Endothelial cell of umbilical vein (primary cell): ENCODE measurements at regions not wholly inside any gene's neighbourhood (a gene's known extent, or its start where the extent isn't known, plus 50 kb on each side); places are given as distances from the start of the nearest gene placed in this dataset.

Experiments used
- BruUV-seq: library from RNA; stranded (reverse); fragments of 400-500 nt; replicated peaks from 2 replicates; lab custom pipeline; 2021; lab: Mats Ljungman, UMichigan
- CTCF ChIA-PET: fragments of 300-600, 350-600 bp; sonication (Branson Sonifier 250); formaldehyde crosslinking; loops from one replicate; lab custom pipeline; 2021; ENCODE audit warnings: antibody characterized with exemption, inconsistent platforms; lab: Charles Lee
- POLR2A ChIA-PET: fragments of 300-600, 350-600 bp; sonication (Branson Sonifier 250); formaldehyde crosslinking; loops from one replicate; lab custom pipeline; 2021; ENCODE audit warnings: antibody characterized with exemption, inconsistent platforms; lab: Charles Lee
- DNase-seq: peaks from one replicate; pipeline ENCODE4 v3.0.0-alpha.2; 2011; ENCODE audit warnings: low read depth, low spot score
- FAIRE-seq: peaks from 2 replicates; lab custom pipeline; 2011; peaks lifted over from hg19 to GRCh38; lab: Jason Lieb, UNC
- H2AFZ ChIP-seq: 2 replicates; pipeline ENCODE4 v1.6.0; 2012; ENCODE audit warnings: low read depth, low read length, control low read depth, inconsistent platforms
- H3K27ac ChIP-seq: 2 replicates; pipeline ENCODE4 v1.5.1; 2011; ENCODE audit warnings: low read depth, mild to moderate bottlenecking, control low read depth, low read length, moderate library complexity; ENCODE audit not compliant: insufficient read depth
- H3K27me3 ChIP-seq, 2 experiments: 2 replicates each; pipeline versions ENCODE4 v1.6.0 to v1.6.1; 2011; ENCODE audit warnings: low read length in 2 of 2, mixed read lengths in 1 of 2; ENCODE audit not compliant: control insufficient read depth in 2 of 2, insufficient read depth in 2 of 2
- H3K36me3 ChIP-seq, 2 experiments: 2 replicates in 1 of 2; 3 replicates in 1 of 2; pipeline ENCODE4 v1.5.1; 2011; ENCODE audit warnings: low read length in 2 of 2, mild to moderate bottlenecking in 1 of 2, moderate library complexity in 1 of 2; ENCODE audit not compliant: control insufficient read depth in 2 of 2, insufficient read depth in 2 of 2; ENCODE audit errors: extremely low read depth in 1 of 2
- H3K4me1 ChIP-seq: 3 replicates; pipeline ENCODE4 v1.5.1; 2011; ENCODE audit warnings: mild to moderate bottlenecking, low read length; ENCODE audit not compliant: control insufficient read depth, insufficient read depth; ENCODE audit errors: extremely low read depth
- H3K4me2 ChIP-seq: 2 replicates; pipeline ENCODE4 v1.6.1; 2011; ENCODE audit warnings: low read length, control low read depth, mixed read lengths; ENCODE audit not compliant: insufficient read depth
- H3K4me3 ChIP-seq, 3 experiments: fragments of 200-600 bp in 1 of 3; sonication (generic), shearing (Covaris generic) in 1 of 3; replicated peaks in 1 of 3; 2 replicates each; pipeline ENCODE4 v1.5.1; 2011 to 2016; ENCODE audit warnings: control low read depth in 3 of 3, low read length in 3 of 3, mild to moderate bottlenecking in 2 of 3, inconsistent platforms in 1 of 3, low read depth in 1 of 3, moderate library complexity in 1 of 3; ENCODE audit not compliant: insufficient read depth in 1 of 3
- H3K79me2 ChIP-seq: 2 replicates; pipeline ENCODE4 v1.6.0; 2012; ENCODE audit warnings: low read length, inconsistent platforms; ENCODE audit not compliant: control insufficient read depth, insufficient read depth
- H3K9ac ChIP-seq: replicated peaks from 2 replicates; pipeline ENCODE3; 2011; ENCODE audit warnings: low read length, control low read depth; ENCODE audit not compliant: insufficient read depth; ENCODE audit errors: extremely low read depth
- H3K9me1 ChIP-seq: replicated peaks from 3 replicates; pipeline ENCODE4 v1.6.0; 2011; ENCODE audit warnings: mild to moderate bottlenecking, low read length; ENCODE audit not compliant: control insufficient read depth, insufficient read depth; ENCODE audit errors: extremely low read depth
- H3K9me3 ChIP-seq: replicated peaks from 2 replicates; pipeline ENCODE4 v1.5.1; 2012; ENCODE audit warnings: low read length, inconsistent platforms; ENCODE audit not compliant: control insufficient read depth, insufficient read depth
- H4K20me1 ChIP-seq: replicated peaks from 2 replicates; pipeline ENCODE3; 2011; ENCODE audit warnings: mild to moderate bottlenecking, low read length; ENCODE audit not compliant: control insufficient read depth, insufficient read depth; ENCODE audit errors: extremely low read depth
- CTCF ChIP-seq, 2 donors: IDR thresholded peaks; 1 replicate in 1 of 2; 2 replicates in 1 of 2; pipeline ENCODE4 v1.5.1; 2011; ENCODE audit warnings: low read length in 2 of 2, mild to moderate bottlenecking in 2 of 2, moderate library complexity in 2 of 2, control low read depth in 1 of 2, inconsistent platforms in 1 of 2, low read depth in 1 of 2; ENCODE audit not compliant: insufficient read depth in 1 of 2; ENCODE audit errors: extremely low read depth in 1 of 2
- EZH2 ChIP-seq: IDR thresholded peaks from 2 replicates; pipeline ENCODE4 v1.6.1; 2012; ENCODE audit warnings: borderline replicate concordance, low read depth, mild to moderate bottlenecking, moderate library complexity, low read length, inconsistent platforms; ENCODE audit not compliant: severe bottlenecking
- FOS ChIP-seq: IDR thresholded peaks from 2 replicates; pipeline ENCODE4 v1.6.1; 2011; ENCODE audit warnings: mild to moderate bottlenecking, low read length, moderate library complexity, borderline replicate concordance; ENCODE audit not compliant: insufficient read depth
- GATA2 ChIP-seq: IDR thresholded peaks from 2 replicates; pipeline ENCODE4 v1.7.0; 2011; ENCODE audit warnings: low read depth, mild to moderate bottlenecking, moderate library complexity, mixed read lengths, low read length; ENCODE audit not compliant: insufficient read length, insufficient read depth
- JUN ChIP-seq: IDR thresholded peaks from 2 replicates; pipeline ENCODE4 v1.6.1; 2011; ENCODE audit warnings: borderline replicate concordance, low read depth; ENCODE audit not compliant: insufficient read length, insufficient read depth
- MAX ChIP-seq: IDR thresholded peaks from 2 replicates; pipeline ENCODE4 v1.6.1; 2011; ENCODE audit not compliant: insufficient read depth, insufficient read length
- MYC ChIP-seq: IDR thresholded peaks from one replicate; pipeline ENCODE4 v1.6.1; 2011; ENCODE audit warnings: mild to moderate bottlenecking, low read depth, low read length
- POLR2A ChIP-seq: IDR thresholded peaks from 2 replicates; pipeline ENCODE4 v1.6.1; 2012; ENCODE audit warnings: low read depth, mild to moderate bottlenecking, control low read depth, low read length
- POLR2AphosphoS5 ChIP-seq: IDR thresholded peaks from 2 replicates; pipeline ENCODE4 v1.6.1; 2012; ENCODE audit warnings: low read depth, mild to moderate bottlenecking, control low read depth, low read length, moderate library complexity; ENCODE audit not compliant: insufficient read depth
- dilution Hi-C: fragments of 300-500 bp; cut with MboI; formaldehyde crosslinking; loops from one replicate; pipeline ENCODE4 v1.15.0; 2019; ENCODE audit warnings: low sequenced_read_pairs; ENCODE audit not compliant: extremely low pct_ligation_motif_present
- intact Hi-C: fragments of 100-400 bp; cut with micrococcal nuclease; formaldehyde crosslinking; loops from one replicate; pipeline ENCODE4 v1.10.0; 2022

GRCh38 chr13:104831831-104832230, 1703.6 kb downstream of the EFNB2 start:
- H3K4me1 ChIP-seq, result no peaks in the 10 kb centered on the region
- no peak for FAIRE-seq
- no TSS peak for BruUV-seq
- intact Hi-C loops, result no loop called here
- no peak overlapping the region for H2AFZ ChIP-seq
- DNase-seq, result no peak
- ChIA-PET CTCF (no interaction called here), POLR2A (no interaction called here)
- no peaks in the 10 kb centered on the region for H4K20me1 ChIP-seq
- no peaks in the 10 kb centered on the region for H3K79me2 ChIP-seq
- H3K9ac ChIP-seq, result no peak overlapping the region
- no peaks in the 10 kb centered on the region for H3K9me3 ChIP-seq
- H3K36me3 ChIP-seq, result no peaks in the 10 kb centered on the region
- dilution Hi-C loops, result no loop called here
- H3K4me3 ChIP-seq, result no peak overlapping the region
- no peaks in the 10 kb centered on the region for H3K9me1 ChIP-seq
- no peak overlapping the region for H3K27ac ChIP-seq
- no peak overlapping the region for H3K4me2 ChIP-seq
- TF ChIP-seq POLR2A, result no peak
- no peak for TF ChIP-seq MAX
- TF ChIP-seq GATA2, result no peak
- no peak for TF ChIP-seq EZH2
- TF ChIP-seq FOS, result no peak
- no peak for TF ChIP-seq JUN
- no peak for TF ChIP-seq POLR2AphosphoS5
- TF ChIP-seq MYC, result no peak
- TF ChIP-seq CTCF (IDR thresholded peaks at IDR 0.05; ENCODE audit: extremely low read depth in 1 of 2, insufficient read depth in 1 of 2, low read depth in 1 of 2, low read length in 2 of 2), result no peak
- no peaks in the 10 kb centered on the region for H3K27me3 ChIP-seq
